Adipocyte (in vitro differentiated cells): ENCODE measurements at regions not wholly inside any gene's neighbourhood (a gene's known extent, or its start where the extent isn't known, plus 50 kb on each side); places are given as distances from the start of the nearest gene placed in this dataset.
A peak's percentile ranks its signal among the peaks of the same experiment; 100 is the strongest.

Source experiments
- DNase-seq: peaks from one replicate; pipeline ENCODE4 v3.0.0-alpha.2; 2015; ENCODE audit warnings: low read depth
- H3K27me3 ChIP-seq: replicated peaks from 2 replicates; pipeline ENCODE4 v1.7.0; 2013; ENCODE audit warnings: mild to moderate bottlenecking, low read length, moderate library complexity; ENCODE audit not compliant: control insufficient read depth, insufficient read depth
- H3K36me3 ChIP-seq: 2 replicates; pipeline ENCODE4 v1.7.0; 2013; ENCODE audit warnings: low read length, mild to moderate bottlenecking, moderate library complexity; ENCODE audit not compliant: control insufficient read depth, insufficient read depth, severe bottlenecking
- H3K4me1 ChIP-seq: 2 replicates; pipeline ENCODE4 v1.7.0; 2013; ENCODE audit warnings: mild to moderate bottlenecking, low read length, moderate library complexity; ENCODE audit not compliant: control insufficient read depth, insufficient read depth
- H3K4me3 ChIP-seq: 2 replicates; pipeline ENCODE4 v1.7.0; 2013; ENCODE audit warnings: mild to moderate bottlenecking, low read length, moderate library complexity
- H3K9ac ChIP-seq: 2 replicates; pipeline ENCODE4 v1.7.0; 2013; ENCODE audit warnings: mild to moderate bottlenecking, low read length, moderate library complexity
- H3K9me3 ChIP-seq: 2 replicates; pipeline ENCODE4 v1.7.0; 2013; ENCODE audit warnings: mild to moderate bottlenecking, low read length, moderate library complexity; ENCODE audit not compliant: control insufficient read depth

GRCh38 chr12:34625116-34625515, 602.8 kb downstream of the ALG10 start:
- no peaks in the 10 kb centered on the region for H3K4me1 ChIP-seq
- no peaks in the 10 kb centered on the region for H3K36me3 ChIP-seq
- H3K9ac ChIP-seq = no peak overlapping the region
- H3K9me3 ChIP-seq = peaks cover 6% of the 10 kb centered on the region
- DNase-seq = peak; percentile 0
- H3K4me3 ChIP-seq = no peak overlapping the region
- no peaks in the 10 kb centered on the region for H3K27me3 ChIP-seq

- no peak overlapping the region for H3K4me3 ChIP-seq
- H3K9ac ChIP-seq = no peak overlapping the region
- H3K9me3 ChIP-seq = no peaks in the 10 kb centered on the region
- no peaks in the 10 kb centered on the region for H3K27me3 ChIP-seq
- no peaks in the 10 kb centered on the region for H3K36me3 ChIP-seq
- H3K4me1 ChIP-seq = no peaks in the 10 kb centered on the region
- DNase-seq = no peak
These were observed 604.3 kb downstream of the ALG10 start for GRCh38 chr12:34626363-34627157.
